TTC549 (cell line): ENCODE measurements at regions not wholly inside any gene's neighbourhood (a gene's known extent, or its start where the extent isn't known, plus 50 kb on each side); places are given as distances from the start of the nearest gene placed in this dataset.
"Not testable (repeated sequence)": the region's sequence is repeated elsewhere in the genome, so short reads cannot be mapped to it uniquely, and the experiment has no call there.

Experiments
- FAIRE-seq: peaks from 2 replicates; lab custom pipeline; 2012; peaks lifted over from hg19 to GRCh38; lab: Jason Lieb, UNC

DNA sequence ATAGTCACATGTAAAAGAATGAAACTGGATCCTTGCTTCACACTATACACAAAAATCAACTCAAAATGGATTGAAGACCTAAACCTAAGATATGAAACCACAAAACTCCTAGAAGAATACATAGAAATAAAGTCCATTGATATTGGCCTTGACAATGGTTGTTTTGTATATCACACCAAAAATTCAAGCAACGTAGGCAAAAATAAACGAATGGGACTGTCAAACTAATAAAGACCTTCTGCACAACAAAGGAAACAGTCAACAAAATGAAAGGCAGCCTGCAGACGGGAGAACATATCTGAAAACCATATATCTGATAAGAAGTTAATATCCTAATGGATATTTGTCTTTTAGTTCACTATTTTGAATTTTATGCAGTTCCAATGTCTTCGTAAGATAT, 292.3 kb upstream of the CNTN5 start:
- FAIRE-seq, result no peak

DNA sequence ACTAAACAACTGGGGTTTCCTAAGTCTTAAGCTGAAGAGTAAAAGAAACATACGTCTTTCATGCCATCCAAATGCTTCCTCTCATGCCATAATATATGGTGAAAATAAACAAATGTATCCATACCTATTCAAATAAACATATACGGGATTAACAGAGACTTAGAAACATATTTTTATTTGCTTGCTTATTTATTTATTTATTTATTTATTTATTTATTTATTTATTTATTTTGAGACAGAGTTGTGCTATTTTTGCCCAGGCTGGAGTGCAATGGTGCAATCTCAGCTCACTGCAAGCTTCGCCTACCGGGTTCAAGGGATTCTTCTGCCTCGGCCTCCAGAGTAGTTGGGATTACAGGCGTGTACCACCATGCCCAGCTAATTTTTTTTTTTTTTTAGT, 291.6 kb upstream of the CNTN5 start:
- FAIRE-seq, result no peak

DNA sequence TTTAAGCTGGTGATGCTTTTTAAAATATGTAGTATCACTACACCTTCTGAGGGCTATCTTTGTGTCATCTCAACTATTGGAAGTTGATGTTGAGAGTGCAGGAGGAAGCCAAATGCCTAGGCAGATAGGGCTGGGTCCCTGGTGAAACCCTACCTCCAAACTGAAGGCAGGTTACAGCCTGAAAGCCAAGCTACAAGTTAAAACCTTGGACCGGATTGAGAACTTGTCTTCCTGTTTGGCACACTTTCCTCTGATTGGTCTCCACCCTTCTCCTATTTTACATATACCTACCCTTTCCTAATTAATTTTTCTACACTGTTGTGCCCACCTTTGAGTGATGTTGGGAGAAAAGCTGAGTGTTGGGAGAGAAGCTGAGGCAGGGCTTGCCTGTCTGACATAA, 287.8 kb upstream of the CNTN5 start:
- FAIRE-seq, result no peak

DNA sequence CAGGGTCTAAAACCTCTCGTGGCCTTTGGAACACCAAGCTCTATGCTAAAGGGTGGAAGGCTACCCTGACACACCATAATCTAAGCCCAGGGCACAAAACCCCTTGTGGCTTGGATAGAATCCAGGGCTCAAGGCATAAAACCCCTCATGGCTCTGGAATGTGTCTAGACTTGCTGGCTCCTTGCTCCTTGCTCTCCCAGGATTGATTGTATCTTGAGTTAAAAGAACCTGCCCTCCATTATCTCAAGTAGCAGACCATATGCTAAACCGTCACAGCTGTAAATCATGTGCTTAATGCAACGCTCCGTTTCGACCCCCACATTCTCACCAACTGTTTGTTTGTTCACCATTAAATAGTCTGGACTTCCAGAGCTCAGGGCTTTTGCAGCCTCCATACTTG, 287.4 kb upstream of the CNTN5 start:
- not testable (repeated sequence) for FAIRE-seq

DNA sequence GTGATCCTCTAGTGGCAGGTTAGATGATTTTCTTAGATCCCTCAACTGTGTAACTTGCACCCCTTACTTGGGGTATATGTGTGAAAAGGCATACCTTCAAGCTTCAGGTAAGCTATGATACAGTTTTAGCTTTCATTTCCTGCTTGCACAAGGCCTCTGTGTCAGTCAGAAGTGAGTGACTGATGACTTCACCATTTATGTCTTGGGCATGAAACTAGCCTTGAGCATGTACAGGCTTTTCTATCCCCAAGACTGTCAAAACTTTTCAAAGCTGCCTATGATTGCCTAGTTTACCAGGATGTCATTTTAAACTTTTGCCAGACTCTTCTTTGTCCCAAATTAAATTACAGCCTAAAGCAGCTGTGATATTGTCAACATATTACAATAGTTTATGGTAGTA, 286.1 kb upstream of the CNTN5 start:
- no peak for FAIRE-seq

DNA sequence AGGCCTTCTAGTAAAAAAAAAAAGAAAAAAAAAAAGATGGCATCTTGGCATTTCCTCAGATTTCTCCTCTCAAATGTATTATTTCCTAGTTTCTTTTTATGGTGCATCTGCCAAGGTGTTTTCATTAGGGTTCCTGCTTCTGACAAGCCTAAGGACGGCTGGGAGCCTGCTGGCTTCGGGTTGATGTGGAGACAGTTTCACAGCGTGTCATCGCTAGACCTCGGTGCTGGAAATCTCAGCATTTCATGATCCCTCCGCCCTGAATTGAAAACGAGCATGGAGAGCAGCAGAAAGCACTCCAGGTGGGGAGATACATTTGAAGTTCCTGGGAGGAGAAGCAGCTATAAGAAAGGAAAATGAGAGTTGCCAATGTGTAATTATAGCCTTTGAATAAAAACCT, 283.9 kb upstream of the CNTN5 start:
- no peak for FAIRE-seq

DNA sequence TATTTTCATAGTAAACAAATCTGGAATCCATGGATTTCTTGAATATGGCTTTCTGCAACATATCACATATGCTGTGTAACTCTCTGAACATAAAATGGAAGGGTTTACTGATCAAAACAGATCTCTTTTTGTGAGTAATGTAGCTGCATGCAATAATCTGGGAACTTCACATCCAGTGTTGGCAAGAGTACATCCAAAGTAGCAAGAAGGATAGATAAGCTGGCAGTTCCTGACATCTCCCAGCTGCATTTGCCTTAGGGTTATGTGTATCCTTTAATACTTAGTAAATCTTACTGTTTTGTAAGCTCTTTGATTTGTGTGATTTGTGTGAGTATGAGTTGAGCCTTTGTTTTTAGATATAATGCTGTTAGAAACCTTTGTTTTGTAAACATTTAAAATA, 280.4 kb upstream of the CNTN5 start:
- FAIRE-seq, result no peak

DNA sequence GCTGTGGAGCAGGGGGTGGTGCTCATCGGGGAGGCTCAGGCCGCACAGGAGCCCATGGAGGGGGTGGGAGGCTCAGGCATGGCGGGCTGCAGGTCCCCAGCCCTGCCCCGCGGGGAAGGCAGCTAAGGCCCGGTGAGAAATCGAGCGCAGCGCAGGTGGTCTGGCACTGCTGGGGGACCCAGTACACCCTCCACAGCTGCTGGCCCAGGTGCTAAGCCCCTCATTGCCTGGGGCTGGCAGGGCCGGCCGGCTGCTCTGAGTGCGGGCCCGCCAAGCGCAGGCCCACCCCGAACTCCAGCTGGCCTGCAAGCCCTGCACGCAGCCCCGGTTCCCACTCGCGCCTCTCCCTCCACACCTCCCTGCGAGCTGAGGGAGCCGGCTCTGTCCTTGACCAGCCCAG, 257.3 kb upstream of the CNTN5 start:
- FAIRE-seq, result not testable (repeated sequence)

DNA sequence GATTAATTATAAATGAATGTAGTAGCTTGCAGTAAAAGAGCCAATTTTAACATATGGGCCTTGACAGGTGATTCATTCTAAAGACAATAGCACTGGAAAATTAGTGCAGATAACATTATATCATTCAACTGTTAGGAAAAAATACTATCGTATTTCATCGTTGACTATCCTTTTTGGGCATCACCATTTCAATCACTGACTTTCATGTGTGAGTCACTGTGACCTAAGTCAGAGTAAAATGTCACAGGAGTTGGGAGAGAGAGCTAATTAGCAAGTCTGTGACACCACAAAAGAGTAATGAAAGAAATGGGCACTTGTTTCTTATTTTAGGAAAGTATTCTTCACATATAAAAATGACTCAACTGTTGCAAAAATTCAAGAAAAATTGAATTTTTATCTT, 253.8 kb upstream of the CNTN5 start:
- no peak for FAIRE-seq

DNA sequence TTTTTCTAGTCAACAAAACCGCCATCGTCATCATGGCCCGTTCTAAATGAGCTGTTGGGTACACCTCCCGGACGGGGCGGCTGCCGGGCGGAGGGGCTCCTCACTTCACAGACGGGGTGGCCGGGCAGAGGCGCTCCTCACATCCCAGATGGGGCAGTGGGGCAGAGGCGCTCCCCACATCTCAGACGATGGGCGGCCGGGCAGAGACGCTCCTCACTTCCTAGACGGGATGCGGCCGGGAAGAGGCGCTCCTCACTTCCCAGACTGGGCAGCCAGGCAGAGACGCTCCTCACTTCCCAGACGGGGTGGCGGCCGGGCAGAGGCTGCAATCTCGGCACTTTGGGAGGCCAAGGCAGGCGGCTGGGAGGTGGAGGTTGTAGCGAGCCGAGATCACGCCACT, 250.7 kb upstream of the CNTN5 start:
- FAIRE-seq, result not testable (repeated sequence)

DNA sequence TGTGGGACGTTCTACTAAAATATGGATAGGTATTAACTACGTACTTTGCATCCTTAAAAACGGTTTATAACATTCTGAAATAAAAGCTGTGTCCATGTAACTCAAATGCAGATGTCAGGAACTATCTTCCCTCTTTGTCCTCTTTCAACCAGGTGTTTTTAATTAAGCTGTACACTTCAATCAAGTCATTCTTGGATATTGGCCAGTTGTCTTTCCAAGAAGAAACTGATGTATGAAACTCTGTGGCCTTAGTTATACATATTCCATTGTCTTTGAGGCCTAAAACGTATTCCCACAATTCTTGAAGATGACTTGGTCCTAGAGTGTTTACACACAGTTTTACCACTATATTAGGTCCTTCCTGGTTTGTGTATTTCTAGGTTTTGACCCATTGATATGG, 249.0 kb upstream of the CNTN5 start:
- FAIRE-seq, result no peak

DNA sequence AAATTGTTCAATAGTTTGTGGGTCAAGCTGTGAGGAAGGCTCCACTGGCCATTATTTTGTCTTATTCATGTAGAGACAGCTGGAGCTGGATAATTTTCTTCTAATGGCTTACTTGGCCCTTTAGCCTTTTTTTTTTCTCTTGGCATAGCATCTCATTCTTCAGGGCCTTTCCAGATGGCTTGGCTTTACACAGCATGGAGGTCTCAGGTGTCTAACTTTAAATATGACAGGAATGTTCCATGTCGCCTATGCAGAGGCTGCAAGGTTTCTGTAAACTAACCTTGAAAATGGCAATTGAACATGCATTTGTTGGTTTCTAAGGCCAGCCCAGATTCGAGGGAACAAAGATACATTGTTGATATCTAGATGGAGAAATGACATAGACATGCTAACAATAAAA, 247.9 kb upstream of the CNTN5 start:
- FAIRE-seq, result no peak

DNA sequence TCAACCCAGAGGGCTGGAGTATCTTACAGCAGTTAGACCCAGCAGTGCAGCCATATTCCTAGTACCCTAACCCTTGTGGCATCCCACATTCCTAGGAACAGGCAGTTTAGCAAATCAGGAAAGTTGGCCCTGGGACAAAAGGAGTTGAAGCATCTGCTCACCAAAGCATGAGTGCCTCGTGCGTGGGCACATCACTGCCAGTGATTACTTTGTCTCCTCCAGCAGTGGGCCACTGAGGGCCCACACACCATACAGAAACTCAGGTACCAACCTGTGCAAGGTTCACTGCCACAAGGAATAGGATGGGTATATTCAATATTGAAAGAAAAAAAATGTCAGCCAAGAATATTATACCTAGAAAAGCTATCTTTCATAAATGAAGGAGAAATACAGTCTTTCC, 227.5 kb upstream of the CNTN5 start:
- FAIRE-seq, result no peak

DNA sequence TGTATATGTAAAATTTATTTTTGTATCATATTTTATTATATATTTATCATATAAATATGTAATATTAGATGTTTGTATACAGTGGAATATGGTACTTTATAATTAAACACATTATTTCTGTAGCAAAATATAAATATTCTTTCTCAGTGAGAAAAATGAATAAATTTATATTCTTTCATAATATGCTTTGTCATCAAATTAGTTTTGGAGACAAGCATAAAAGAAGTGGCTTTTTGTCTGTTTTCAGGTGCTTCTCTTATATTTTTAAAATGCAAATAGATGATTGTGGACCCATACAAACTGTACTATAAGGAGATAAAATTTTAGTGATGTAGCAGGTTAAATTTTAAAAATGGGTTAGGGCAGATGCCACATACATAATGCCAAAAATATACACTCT, 222.4 kb upstream of the CNTN5 start:
- peak; percentile 20 for FAIRE-seq

DNA sequence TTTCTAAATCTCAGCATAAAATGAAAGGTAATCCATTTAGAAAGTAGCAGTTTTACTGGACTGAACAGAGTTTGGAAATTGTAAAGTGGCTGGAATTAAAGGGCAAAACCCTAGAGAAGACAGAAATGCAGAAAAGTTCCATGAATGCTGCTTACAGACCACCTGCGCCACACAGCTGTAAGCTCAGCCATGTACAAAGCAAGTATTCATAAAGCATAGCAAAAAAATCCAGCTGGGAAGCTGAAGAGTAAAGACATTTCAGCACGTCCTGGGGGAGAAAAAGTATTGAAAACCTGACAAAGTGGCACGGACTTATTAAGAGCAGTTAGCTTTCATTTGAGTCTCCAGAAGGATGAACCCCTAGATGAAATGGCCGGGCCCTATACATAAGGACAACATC, 220.1 kb upstream of the CNTN5 start:
- no peak for FAIRE-seq

DNA sequence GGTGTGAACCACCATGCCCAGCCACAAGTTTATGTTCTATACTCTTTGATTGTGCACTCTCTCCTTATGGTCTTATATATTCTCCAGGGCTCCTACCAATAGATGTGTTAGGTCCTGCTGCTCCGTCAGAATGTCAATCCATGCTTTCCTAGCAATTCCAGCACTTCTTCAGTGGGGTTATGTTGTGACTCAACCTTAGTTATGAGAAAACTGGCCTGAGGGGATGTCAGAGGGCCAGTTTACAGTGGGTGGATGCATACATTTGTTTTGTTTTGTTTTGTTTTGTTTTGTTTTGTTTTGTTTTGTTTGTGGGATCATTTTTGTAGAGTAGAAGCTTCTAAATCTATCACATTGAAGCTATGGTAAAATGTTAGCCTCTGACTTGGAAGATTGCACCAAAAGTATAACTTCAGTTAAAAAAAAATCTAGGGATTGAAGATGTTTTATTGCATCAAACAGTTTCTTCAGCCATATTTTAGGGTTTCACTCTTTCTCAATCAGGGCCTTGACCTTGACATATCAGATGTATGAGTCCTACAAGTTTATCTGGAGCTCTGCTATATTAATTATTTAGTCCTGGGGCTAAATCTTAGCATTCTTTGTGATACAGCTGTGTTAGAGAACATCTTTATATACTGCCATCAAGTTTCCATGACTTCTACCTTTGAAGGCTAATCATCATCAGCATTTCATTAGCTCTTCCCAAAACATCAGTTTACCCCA, 191.6 kb upstream of the CNTN5 start:
- FAIRE-seq, result no peak

DNA sequence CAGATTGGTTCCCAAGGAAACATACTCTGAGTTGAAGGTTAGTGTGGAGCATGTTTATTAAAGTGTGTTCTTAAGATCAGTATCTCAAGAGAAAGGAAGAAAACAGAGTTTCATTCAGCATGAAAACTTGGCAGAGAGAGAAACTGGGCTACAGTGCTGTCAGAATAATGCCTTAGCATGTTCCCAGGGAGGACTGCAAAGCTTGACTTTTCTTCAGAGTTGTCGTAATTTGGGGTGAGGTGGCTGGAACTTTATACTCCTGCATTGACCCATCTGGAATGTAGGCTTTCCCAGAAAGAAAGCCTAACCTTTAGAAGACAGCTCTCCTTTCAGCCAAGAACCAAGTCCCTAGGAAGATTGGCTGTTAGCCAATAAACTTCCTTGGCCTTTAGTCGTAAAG, 190.8 kb upstream of the CNTN5 start:
- FAIRE-seq, result no peak

DNA sequence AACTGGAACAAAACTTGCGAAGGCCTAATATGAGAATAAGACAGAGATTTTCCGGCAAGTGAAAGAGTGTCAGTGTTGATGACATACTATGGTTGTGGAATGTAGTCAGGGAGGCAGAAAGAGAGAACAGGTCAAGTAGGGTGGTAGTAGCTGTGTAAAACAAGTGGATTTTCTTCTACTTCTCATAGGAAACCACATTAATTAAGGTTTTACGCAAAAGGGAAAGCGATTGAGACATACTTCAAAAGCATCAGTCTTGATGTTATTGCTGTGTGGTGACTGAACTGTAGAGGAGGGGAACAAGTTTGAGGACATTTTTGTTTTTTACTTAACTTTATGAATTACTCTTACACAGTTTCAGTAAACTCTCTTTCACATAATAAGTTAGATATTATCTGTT, 186.0 kb upstream of the CNTN5 start:
- no peak for FAIRE-seq

DNA sequence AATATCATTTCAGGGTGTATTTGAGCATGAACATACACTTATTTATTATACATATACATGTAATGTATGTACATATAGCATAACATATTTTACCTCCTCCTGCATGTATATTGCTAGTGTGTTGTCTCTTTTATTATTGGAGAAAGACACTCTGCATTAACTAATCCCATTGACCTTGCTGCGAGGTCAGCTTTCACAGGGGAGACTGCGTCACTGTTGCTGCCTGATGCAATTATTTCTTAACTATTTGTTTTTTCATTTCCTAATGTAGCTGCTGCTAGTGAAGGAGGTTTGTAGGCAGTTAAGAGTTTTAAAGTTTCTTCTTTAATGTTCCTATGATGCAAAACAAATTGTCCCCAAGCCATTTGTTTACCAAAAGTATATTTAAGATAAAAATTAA, 185.4 kb upstream of the CNTN5 start:
- no peak for FAIRE-seq

DNA sequence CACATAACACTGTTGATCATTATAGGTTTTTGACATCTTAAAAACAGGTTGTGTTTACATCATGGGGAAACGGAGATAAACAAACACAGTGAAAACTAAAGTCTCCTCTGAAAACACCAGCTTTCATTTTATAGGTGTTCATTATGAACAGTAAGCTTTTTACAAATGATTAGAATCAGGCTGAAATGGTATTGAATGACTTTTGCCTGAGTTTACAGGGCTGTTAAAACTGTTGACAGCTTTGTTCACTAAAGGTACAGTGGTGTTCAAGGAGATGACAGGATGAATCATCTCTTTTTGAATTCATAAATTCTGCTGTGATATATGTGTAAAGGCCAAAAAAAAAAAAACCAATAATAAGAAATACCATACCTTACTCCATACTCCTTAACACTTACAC, 184.6 kb upstream of the CNTN5 start:
- FAIRE-seq, result no peak

DNA sequence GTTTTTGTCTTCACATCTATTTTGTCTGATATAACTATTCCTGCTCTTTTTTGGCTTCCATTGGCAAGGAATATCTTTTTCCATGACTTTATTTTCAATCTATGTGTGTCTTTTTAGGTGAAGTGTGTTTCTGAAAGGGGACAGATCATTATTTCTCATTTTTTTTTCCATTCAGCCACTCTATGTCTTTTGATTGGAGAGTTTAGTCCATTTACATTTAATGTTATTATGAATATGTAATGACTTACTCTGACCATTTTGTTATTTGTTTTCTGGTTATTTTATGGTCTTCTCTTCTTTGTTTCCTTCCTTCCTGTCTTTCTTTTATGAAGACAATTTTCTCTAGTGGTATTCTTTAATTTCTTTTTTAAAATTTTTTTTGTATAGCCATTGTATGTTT, 178.6 kb upstream of the CNTN5 start:
- no peak for FAIRE-seq

DNA sequence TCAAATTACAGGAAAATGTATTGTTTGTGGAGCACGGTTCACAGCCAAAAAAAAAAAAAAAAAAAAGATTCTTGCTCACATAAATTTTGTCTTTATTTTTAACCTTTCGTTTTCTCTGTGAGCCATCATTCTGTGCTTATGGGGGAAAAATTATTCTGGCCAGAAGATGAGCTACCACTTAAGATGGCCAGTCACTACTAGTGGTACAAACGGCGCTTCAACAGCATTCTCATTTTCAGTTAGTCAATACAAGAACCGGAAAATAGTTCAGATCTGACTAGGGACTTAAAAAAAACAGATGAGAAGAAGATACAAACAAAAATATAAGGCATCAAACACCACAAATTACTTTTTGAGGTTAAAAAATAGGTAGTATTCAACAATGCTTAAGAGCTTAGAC, 158.6 kb upstream of the CNTN5 start:
- no peak for FAIRE-seq

DNA sequence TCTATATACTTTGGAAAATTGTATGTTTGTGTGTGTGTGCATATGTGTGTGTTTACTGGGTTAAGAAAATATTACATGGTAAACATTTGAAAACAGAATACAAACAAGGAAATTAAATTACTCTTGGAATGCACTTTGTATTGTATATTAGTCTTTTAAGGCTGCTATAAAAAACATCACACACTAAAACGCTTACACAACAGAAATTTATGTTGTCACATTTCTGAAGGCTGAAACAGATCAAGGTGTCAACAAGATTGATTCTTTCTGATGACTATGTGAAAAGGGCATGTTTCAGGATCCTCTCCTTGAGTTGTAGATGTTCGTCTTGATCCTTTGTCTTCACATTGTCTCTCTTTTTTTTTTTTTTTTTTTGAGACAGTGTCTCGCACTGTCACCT, 149.1 kb upstream of the CNTN5 start:
- no peak for FAIRE-seq

DNA sequence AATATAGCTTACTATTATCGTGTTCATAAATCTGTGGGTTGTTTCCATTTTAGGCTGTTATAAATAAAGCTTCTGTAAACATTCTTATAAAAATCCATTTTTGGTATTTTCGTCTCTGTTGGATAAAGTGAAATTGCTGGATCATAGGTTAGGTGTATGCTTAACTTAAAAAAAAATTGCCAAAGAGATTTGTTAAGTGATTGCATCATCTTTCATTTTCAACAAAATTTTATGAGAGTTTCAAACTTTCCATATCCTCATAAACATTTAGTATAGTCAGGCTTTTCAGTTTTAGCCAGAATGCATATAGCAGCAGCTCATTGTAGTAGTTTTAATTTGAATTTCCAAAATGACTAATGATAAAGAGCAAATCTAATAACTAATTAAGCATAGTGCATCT, 146.7 kb upstream of the CNTN5 start:
- no peak for FAIRE-seq

DNA sequence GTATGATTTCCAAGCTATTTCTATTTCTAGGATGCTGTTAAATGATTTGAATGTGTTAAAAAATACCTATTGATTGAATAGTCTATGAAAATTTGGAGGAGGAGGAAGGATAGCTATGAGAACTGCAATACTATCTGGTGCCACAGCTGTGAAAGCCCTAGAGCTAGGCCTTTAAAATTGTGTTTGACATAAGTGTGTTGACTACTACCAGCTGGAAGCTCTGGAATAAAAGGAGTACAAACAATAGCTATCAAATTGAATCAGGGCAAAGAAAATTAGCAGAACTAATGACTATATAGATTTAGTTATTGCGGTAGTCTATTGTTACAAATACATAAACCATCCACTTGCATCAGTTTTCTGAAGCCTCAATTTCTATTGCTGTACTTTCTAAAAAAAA, 124.8 kb upstream of the CNTN5 start:
- no peak for FAIRE-seq
